Mesenchymal stem cell (in vitro differentiated cells and primary cell): ENCODE measurements at regions not wholly inside any gene's neighbourhood (a gene's known extent, or its start where the extent isn't known, plus 50 kb on each side); places are given as distances from the start of the nearest gene placed in this dataset.

Source experiments
- DNase-seq: peaks from one replicate; pipeline ENCODE4 v3.0.0-alpha.2; 2013
- H2AFZ ChIP-seq: one replicate; pipeline ENCODE4 v1.6.1; 2013; ENCODE audit warnings: low read depth, mild to moderate bottlenecking, control low read depth, inconsistent platforms, low read length, moderate library complexity
- H2AK5ac ChIP-seq: 2 replicates; pipeline ENCODE4 v1.6.1; 2013; ENCODE audit warnings: low read length, moderate library complexity, mild to moderate bottlenecking, inconsistent platforms; ENCODE audit not compliant: severe bottlenecking
- H2BK120ac ChIP-seq: one replicate; pipeline ENCODE4 v1.6.1; 2013; ENCODE audit warnings: low read depth, mild to moderate bottlenecking, inconsistent platforms, low read length, moderate library complexity
- H2BK12ac ChIP-seq, 2 experiments: one replicate each; pipeline ENCODE4 v1.6.1; 2013; ENCODE audit warnings: inconsistent platforms in 2 of 2, low read length in 2 of 2, mild to moderate bottlenecking in 2 of 2, moderate library complexity in 2 of 2, control low read depth in 1 of 2
- H2BK15ac ChIP-seq: one replicate; pipeline ENCODE4 v1.6.1; 2013; ENCODE audit warnings: mild to moderate bottlenecking, low read depth, inconsistent platforms; ENCODE audit not compliant: poor library complexity, severe bottlenecking
- H2BK5ac ChIP-seq: 2 replicates; pipeline ENCODE4 v1.6.1; 2013; ENCODE audit warnings: low read depth, mild to moderate bottlenecking, low read length, control low read depth, inconsistent platforms; ENCODE audit not compliant: poor library complexity, severe bottlenecking
- H3K14ac ChIP-seq, 2 experiments: one replicate each; pipeline ENCODE4 v1.6.1; 2013; ENCODE audit warnings: inconsistent platforms in 2 of 2, low read length in 2 of 2, control low read depth in 1 of 2, mild to moderate bottlenecking in 1 of 2, moderate library complexity in 1 of 2
- H3K18ac ChIP-seq, 2 experiments: one replicate each; pipeline ENCODE4 v1.6.1; 2013; ENCODE audit warnings: inconsistent platforms in 2 of 2, low read length in 2 of 2, control low read depth in 1 of 2, low read depth in 1 of 2, mild to moderate bottlenecking in 1 of 2
- H3K23ac ChIP-seq, 2 experiments: one replicate each; pipeline ENCODE4 v1.6.1; 2013; ENCODE audit warnings: inconsistent platforms in 2 of 2, low read length in 2 of 2, mild to moderate bottlenecking in 2 of 2, moderate library complexity in 2 of 2, control low read depth in 1 of 2
- H3K27ac ChIP-seq: 2 replicates; pipeline ENCODE4 v1.5.1; 2013; ENCODE audit warnings: mild to moderate bottlenecking, moderate library complexity, low read length, control low read depth, inconsistent platforms; ENCODE audit not compliant: poor library complexity, severe bottlenecking
- H3K27me3 ChIP-seq, 2 experiments: 2 replicates each; pipeline versions ENCODE4 v1.6.1 to v1.7.0; 2013; ENCODE audit warnings: low read length in 2 of 2, mild to moderate bottlenecking in 2 of 2, moderate library complexity in 2 of 2, control low read depth in 1 of 2, inconsistent platforms in 1 of 2; ENCODE audit not compliant: control insufficient read depth in 1 of 2, insufficient read depth in 1 of 2
- H3K36me3 ChIP-seq, 2 experiments: 2 replicates each; pipeline versions ENCODE4 v1.6.1 to v1.7.0; 2013; ENCODE audit warnings: low read length in 2 of 2, control low read depth in 1 of 2, inconsistent platforms in 1 of 2, low read depth in 1 of 2, mild to moderate bottlenecking in 1 of 2; ENCODE audit not compliant: insufficient read depth in 2 of 2, control insufficient read depth in 1 of 2
- H3K4ac ChIP-seq, 2 experiments: one replicate each; pipeline ENCODE4 v1.6.1; 2013; ENCODE audit warnings: inconsistent platforms in 2 of 2, low read length in 2 of 2, mild to moderate bottlenecking in 2 of 2, moderate library complexity in 2 of 2, control low read depth in 1 of 2, low read depth in 1 of 2
- H3K4me1 ChIP-seq: 2 replicates; pipeline ENCODE4 v1.6.1; 2013; ENCODE audit warnings: low read depth, low read length, control low read depth; ENCODE audit not compliant: control insufficient read depth, insufficient read depth
- H3K4me2 ChIP-seq: 2 replicates; pipeline ENCODE4 v1.6.1; 2013; ENCODE audit warnings: low read length, mild to moderate bottlenecking, inconsistent platforms; ENCODE audit not compliant: poor library complexity, severe bottlenecking
- H3K4me3 ChIP-seq, 2 experiments: 2 replicates each; pipeline versions ENCODE4 v1.5.1 to v1.7.0; 2013; ENCODE audit warnings: low read length in 2 of 2, mild to moderate bottlenecking in 2 of 2, control low read depth in 1 of 2, low read depth in 1 of 2; ENCODE audit not compliant: insufficient read depth in 1 of 2
- H3K79me1 ChIP-seq: replicated peaks from 2 replicates; pipeline ENCODE4 v1.6.1; 2013; ENCODE audit warnings: mild to moderate bottlenecking, control low read depth, low read length, inconsistent platforms; ENCODE audit not compliant: poor library complexity, severe bottlenecking
- H3K9ac ChIP-seq: 2 replicates; pipeline ENCODE4 v1.7.0; 2013; ENCODE audit warnings: mild to moderate bottlenecking, low read length, moderate library complexity
- H3K9me3 ChIP-seq: 2 replicates; pipeline ENCODE4 v1.7.0; 2013; ENCODE audit warnings: mild to moderate bottlenecking, low read length; ENCODE audit not compliant: control insufficient read depth
- H4K8ac ChIP-seq: one replicate; pipeline ENCODE4 v1.6.1; 2013; ENCODE audit warnings: inconsistent platforms, mild to moderate bottlenecking, low read length, moderate library complexity
- H4K91ac ChIP-seq: one replicate; pipeline ENCODE4 v1.6.1; 2013; ENCODE audit warnings: mild to moderate bottlenecking, low read length, inconsistent platforms
- WGBS: methylation state at CpG from one replicate; pipeline ENCODE4 v1.1.7; 2013; ENCODE audit warnings: mixed read lengths; 5-methylcytosine and 5-hydroxymethylcytosine counted together

DNA sequence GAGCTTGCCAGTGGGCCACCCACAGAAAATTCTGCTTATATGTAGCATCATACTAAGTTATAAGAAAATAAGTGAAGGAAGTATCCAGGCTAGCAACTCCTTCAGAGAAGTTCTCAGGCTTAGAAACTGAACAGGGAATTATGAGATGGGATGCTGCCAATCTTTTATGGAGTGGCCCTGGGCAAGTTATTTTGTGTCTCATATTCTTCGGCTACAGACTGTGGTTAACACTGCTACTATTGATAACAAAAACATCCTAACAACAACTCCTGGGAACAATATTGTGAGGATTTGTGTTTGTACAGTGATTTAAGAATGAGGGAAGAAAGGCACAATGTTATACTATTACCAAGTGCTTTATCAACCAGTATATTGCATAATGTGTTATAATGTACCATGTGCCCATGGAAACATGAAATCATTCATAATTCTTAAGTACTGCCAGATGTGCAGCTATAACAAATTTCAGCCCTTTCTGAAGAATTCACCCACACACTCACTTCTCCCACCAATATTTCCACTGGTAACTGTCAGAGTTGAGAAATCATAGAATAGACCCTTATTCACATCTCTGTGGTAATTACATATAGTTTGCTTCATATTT lies 113.3 kb upstream of the SOX5 start:
- H3K36me3 ChIP-seq: no peaks in the 10 kb centered on the region
- WGBS: no CpG with 5 or more reads among the region's 1 CpG
- no peaks in the 10 kb centered on the region for H3K79me1 ChIP-seq
- no peak overlapping the region for H3K18ac ChIP-seq
- no peak overlapping the region for H3K4ac ChIP-seq
- no peaks in the 10 kb centered on the region for H3K27me3 ChIP-seq
- H2BK5ac ChIP-seq: no peak overlapping the region
- H3K23ac ChIP-seq: no peak overlapping the region
- no peak overlapping the region for H2BK12ac ChIP-seq
- H3K4me3 ChIP-seq: no peak overlapping the region
- H3K14ac ChIP-seq: no peak overlapping the region
- no peak overlapping the region for H4K91ac ChIP-seq
- no peaks in the 10 kb centered on the region for H3K4me1 ChIP-seq
- no peak overlapping the region for H4K8ac ChIP-seq
- peak overlapping the region; percentile 24 for H3K9ac ChIP-seq
- H3K4me2 ChIP-seq: no peak overlapping the region
- no peak overlapping the region for H3K27ac ChIP-seq
- H2BK120ac ChIP-seq: no peak overlapping the region
- no peak overlapping the region for H2AK5ac ChIP-seq
- no peak for DNase-seq
- H3K9me3 ChIP-seq: no peaks in the 10 kb centered on the region
- no peak overlapping the region for H2BK15ac ChIP-seq
- no peak overlapping the region for H2AFZ ChIP-seq

DNA sequence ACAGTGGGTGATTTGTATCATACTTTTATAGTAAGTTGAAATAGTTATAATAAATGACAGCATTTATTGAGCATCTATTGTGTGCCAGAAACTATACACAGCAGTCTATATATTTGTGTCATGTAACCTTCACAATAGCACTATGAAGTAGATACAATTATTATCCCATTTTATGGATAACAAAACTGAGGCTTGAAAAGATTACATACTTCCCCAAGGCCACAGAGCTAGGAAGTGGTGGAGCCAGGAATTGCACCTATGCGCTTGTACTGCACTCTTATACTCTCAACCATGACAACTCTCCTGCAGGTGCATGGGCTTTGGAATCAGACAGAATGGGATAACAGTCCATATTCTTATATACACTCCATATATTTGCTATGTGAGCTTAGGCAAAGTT lies 110.6 kb upstream of the SOX5 start:
- Histone ChIP-seq H3K4ac (no peak overlapping the region), H3K4me1 (no peaks in the 10 kb centered on the region), H3K9me3 (no peaks in the 10 kb centered on the region), H4K8ac (no peak overlapping the region), H3K14ac (no peak overlapping the region), H2BK5ac (no peak overlapping the region), H4K91ac (peak overlapping the region; percentile 21), H2AFZ (no peak overlapping the region), H3K79me1 (no peaks in the 10 kb centered on the region), H3K23ac (no peak overlapping the region), H2BK120ac (no peak overlapping the region), H3K36me3 (no peaks in the 10 kb centered on the region), H2BK15ac (no peak overlapping the region), H3K27ac (no peak overlapping the region), H3K4me3 (no peak overlapping the region), H3K4me2 (no peak overlapping the region), H2AK5ac (no peak overlapping the region), H2BK12ac (no peak overlapping the region), H3K9ac (no peak overlapping the region), H3K27me3 (no peaks in the 10 kb centered on the region), H3K18ac (no peak overlapping the region)
- WGBS: 100% methylated on average over 1 of the region's 1 CpG
- no peak for DNase-seq

DNA sequence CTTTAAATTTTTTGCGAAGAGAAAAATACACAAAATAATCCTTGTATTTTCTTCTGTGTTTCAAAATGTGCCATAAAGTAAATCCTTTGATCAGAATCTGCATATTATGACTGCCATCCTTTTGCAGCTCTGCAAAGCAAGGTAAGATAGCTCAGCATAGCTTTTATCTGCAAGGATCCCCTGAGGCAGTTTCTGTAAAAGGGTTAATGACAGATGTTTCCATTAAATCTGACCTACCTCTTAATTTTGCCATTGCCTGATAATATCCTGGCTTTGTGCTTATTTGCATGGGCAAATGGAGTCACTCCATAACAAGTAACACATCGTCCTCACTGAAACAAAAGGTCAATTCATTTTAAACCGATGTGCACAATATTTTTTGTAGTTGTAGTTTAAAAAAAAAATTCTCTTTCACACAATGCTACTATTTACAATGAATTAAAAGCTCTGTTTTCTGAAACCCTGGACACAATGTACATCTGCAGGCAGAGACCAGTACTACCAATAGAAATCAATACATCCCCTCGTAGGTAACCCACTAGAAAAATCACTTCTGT lies 108.5 kb upstream of the SOX5 start:
- Histone ChIP-seq H3K4me1 (no peaks in the 10 kb centered on the region), H3K9ac (no peak overlapping the region), H3K14ac (no peak overlapping the region), H2AK5ac (no peak overlapping the region), H3K18ac (no peak overlapping the region), H3K27ac (no peak overlapping the region), H3K4ac (no peak overlapping the region), H4K91ac (no peak overlapping the region), H3K4me2 (no peak overlapping the region), H3K4me3 (no peak overlapping the region), H3K9me3 (no peaks in the 10 kb centered on the region), H3K23ac (no peak overlapping the region), H2BK5ac (no peak overlapping the region), H2BK120ac (no peak overlapping the region), H2BK15ac (no peak overlapping the region), H4K8ac (no peak overlapping the region), H3K27me3 (no peaks in the 10 kb centered on the region), H3K36me3 (no peaks in the 10 kb centered on the region), H3K79me1 (no peaks in the 10 kb centered on the region), H2AFZ (no peak overlapping the region), H2BK12ac (no peak overlapping the region)
- WGBS: 80% methylated on average over 1 of the region's 4 CpGs
- no peak for DNase-seq

DNA sequence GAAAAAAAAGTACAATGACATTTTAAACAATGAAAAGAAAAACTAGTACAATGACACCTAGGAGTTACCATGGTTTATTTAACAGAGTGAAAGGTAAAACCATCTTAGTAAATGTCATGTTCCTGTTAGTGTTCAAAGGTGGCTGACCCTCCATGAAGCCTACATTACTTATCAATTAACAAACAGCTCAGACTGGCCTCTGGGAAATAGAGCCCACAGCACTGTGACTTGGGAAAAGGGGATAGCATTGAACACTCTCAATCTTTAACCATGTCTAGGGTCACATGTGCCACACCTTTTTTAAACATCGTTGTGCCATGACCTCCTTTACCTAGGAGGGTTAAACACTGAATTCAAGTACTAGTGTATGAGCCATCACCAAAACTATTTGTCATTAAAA lies 106.3 kb upstream of the SOX5 start:
- no peak overlapping the region for H2AFZ ChIP-seq
- no peak overlapping the region for H3K4ac ChIP-seq
- H3K14ac ChIP-seq: no peak overlapping the region
- no peaks in the 10 kb centered on the region for H3K9me3 ChIP-seq
- 100% methylated on average over 1 of the region's 1 CpG for WGBS
- H3K4me2 ChIP-seq: no peak overlapping the region
- DNase-seq: no peak
- no peak overlapping the region for H3K4me3 ChIP-seq
- no peak overlapping the region for H2BK5ac ChIP-seq
- H2AK5ac ChIP-seq: no peak overlapping the region
- no peak overlapping the region for H4K8ac ChIP-seq
- H3K9ac ChIP-seq: no peak overlapping the region
- H2BK120ac ChIP-seq: no peak overlapping the region
- H3K36me3 ChIP-seq: no peaks in the 10 kb centered on the region
- no peaks in the 10 kb centered on the region for H3K4me1 ChIP-seq
- no peak overlapping the region for H4K91ac ChIP-seq
- no peak overlapping the region for H2BK15ac ChIP-seq
- H3K18ac ChIP-seq: no peak overlapping the region
- no peaks in the 10 kb centered on the region for H3K79me1 ChIP-seq
- H2BK12ac ChIP-seq: no peak overlapping the region
- no peak overlapping the region for H3K27ac ChIP-seq
- H3K27me3 ChIP-seq: no peaks in the 10 kb centered on the region
- H3K23ac ChIP-seq: no peak overlapping the region
